ENCODE measurements at regions not wholly inside any gene's neighbourhood (a gene's known extent, or its start where the extent isn't known, plus 50 kb on each side); places are given as distances from the start of the nearest gene placed in this dataset.

GRCh38 chr9:84403288-84403687 lies 62.7 kb upstream of the SLC28A3 start:
- Histone ChIP-seq H4K91ac (ENCODE audit: insufficient read depth, low read depth, low read length) (no peak overlapping the region), H2BK15ac (ENCODE audit: low read depth, low read length) (no peak overlapping the region), H3K4me2 (ENCODE audit: low read depth, low read length) (no peak overlapping the region), H3K79me1 (ENCODE audit: low read depth in 1 of 2, low read length in 2 of 2) (no peaks in the 10 kb centered on the region), H3K14ac (replicated peaks; ENCODE audit: low read depth, low read length) (no peak overlapping the region), H3K18ac (ENCODE audit: low read depth, low read length) (no peak overlapping the region), H2BK5ac (ENCODE audit: low read depth, low read length, poor library complexity, severe bottlenecking) (no peak overlapping the region), H3K4ac (ENCODE audit: low read depth, low read length) (no peak overlapping the region), H3K56ac (ENCODE audit: extremely low read depth, insufficient read depth, low read length) (no peak overlapping the region), H2AK9ac (replicated peaks; ENCODE audit: low read depth, low read length, poor library complexity) (no peak overlapping the region), H3K9me1 (ENCODE audit: insufficient read depth, low read length) (no peaks in the 10 kb centered on the region), H3K36me3 (ENCODE audit: control insufficient read depth, insufficient read depth, low read length) (no peaks in the 10 kb centered on the region), H2AFZ (replicated peaks; ENCODE audit: low read length, poor library complexity) (no peak overlapping the region), H3K9ac (ENCODE audit: low read depth, low read length) (no peak overlapping the region), H3K27ac (ENCODE audit: insufficient read depth, low read length) (no peak overlapping the region), H4K5ac (ENCODE audit: low read depth, low read length) (no peak overlapping the region), H4K20me1 (ENCODE audit: insufficient read depth, low read length) (no peaks in the 10 kb centered on the region), H2BK20ac (ENCODE audit: low read depth, low read length) (no peak overlapping the region), H3K4me3 (ENCODE audit: insufficient read depth, low read depth, low read length) (no peak overlapping the region), H3K27me3 (ENCODE audit: control insufficient read depth, insufficient read depth, low read length) (no peaks in the 10 kb centered on the region), H3K9me3 (ENCODE audit: control insufficient read depth, insufficient read depth, low read length) (peaks cover 3% of the 10 kb centered on the region; the same call in 1 of the 2 replicates), H3K23ac (ENCODE audit: low read depth, low read length) (no peak overlapping the region), H2AK5ac (ENCODE audit: low read depth, low read length) (no peak overlapping the region), H2BK120ac (ENCODE audit: low read depth, low read length) (no peak overlapping the region), H3K4me1 (ENCODE audit: control insufficient read depth, insufficient read depth, low read length) (no peaks in the 10 kb centered on the region), H4K8ac (ENCODE audit: low read depth in 2 of 2, low read length in 2 of 2) (no peak overlapping the region)
- POLR2A ChIA-PET (ENCODE audit: unreplicated experiment): no interaction called here
- in situ Hi-C loops (cut with MboI; ENCODE audit: low sequenced_read_pairs): no loop called here
- CTCF ChIA-PET: interaction anchor here (0.7 to 1.0 kb wide), 2 partner anchors 10 to 58 kb away, joined by 3 read pairs; no protein-coding TSS in a partner anchor
- TF ChIP-seq FOS (IDR thresholded peaks at IDR 0.05; ENCODE audit: low read depth, low read length) (no peak), POLR2A (IDR thresholded peaks at IDR 0.05; ENCODE audit: low read depth, low read length) (no peak), RFX5 (IDR thresholded peaks at IDR 0.05; ENCODE audit: low read depth, low read length) (no peak)
- TF ChIP-seq, protein P1, sequence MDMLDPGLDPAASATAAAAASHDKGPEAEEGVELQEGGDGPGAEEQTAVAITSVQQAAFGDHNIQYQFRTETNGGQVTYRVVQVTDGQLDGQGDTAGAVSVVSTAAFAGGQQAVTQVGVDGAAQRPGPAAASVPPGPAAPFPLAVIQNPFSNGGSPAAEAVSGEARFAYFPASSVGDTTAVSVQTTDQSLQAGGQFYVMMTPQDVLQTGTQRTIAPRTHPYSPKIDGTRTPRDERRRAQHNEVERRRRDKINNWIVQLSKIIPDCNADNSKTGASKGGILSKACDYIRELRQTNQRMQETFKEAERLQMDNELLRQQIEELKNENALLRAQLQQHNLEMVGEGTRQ (IDR thresholded peaks at IDR 0.05; ENCODE audit: low read depth, low read length): no peak
- dilution Hi-C loops (cut with HindIII; ENCODE audit: low sequenced_read_pairs, unreplicated experiment): no loop called here
- no CpG with 5 or more reads among the region's 3 CpGs for WGBS, 2 experiments (ENCODE audit: extremely low coverage in 2 of 2, insufficient read length in 1 of 2)
- BruUV-seq (replicated peaks): no TSS peak
- no peak for DNase-seq
- no peak for ATAC-seq (ENCODE audit: low read depth)
- intact Hi-C loops (cut with micrococcal nuclease): no loop called here

Data from IMR-90 (cell line).